Sigmoid colon (tissue), 4 donors: ENCODE measurements at regions not wholly inside any gene's neighbourhood (a gene's known extent, or its start where the extent isn't known, plus 50 kb on each side); places are given as distances from the start of the nearest gene placed in this dataset.

Experiments used
- EP300 ChIP-seq, 4 donors: sonication (generic); formaldehyde crosslinking; IDR thresholded peaks; one replicate each; pipeline ENCODE4 v1.6.1; 2017; ENCODE audit warnings: antibody characterized with exemption in 4 of 4
- POLR2AphosphoS5 ChIP-seq, 4 donors: sonication (generic); formaldehyde crosslinking; IDR thresholded peaks; one replicate each; pipeline ENCODE4 v1.6.1; 2017; ENCODE audit warnings: antibody characterized with exemption in 4 of 4
- TF ChIP-seq, protein P1 (sequence below), 4 experiments: fragments of 450-650 bp in 3 of 4; fragments of 200-600 bp in 1 of 4; IDR thresholded peaks; one replicate each; pipeline ENCODE4 v1.5.1; 2016 to 2019; ENCODE audit warnings: antibody characterized with exemption in 4 of 4, mild to moderate bottlenecking in 3 of 4, moderate library complexity in 2 of 4

DNA sequence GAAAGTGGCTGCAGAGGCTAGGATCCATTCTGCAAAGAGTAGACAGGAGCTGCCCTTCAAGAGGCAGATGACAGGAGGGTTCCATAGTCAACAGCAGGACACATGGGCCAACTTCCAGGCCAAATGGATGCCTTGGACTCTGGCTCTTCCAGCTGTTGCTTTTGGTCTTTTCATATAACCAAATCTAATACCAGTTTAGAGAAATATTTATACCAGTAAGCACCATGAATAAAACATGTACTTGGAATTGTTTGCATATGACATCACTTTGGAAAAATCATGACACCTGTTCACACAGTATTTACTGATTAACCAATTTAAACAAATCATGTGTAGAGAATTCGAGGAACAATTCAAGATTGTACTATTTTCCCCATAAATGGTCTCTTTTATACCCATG is 481.3 kb downstream of the DMRT2 start:
- TF ChIP-seq EP300 (IDR thresholded peaks at IDR 0.05) = no peak
- TF ChIP-seq, protein P1, sequence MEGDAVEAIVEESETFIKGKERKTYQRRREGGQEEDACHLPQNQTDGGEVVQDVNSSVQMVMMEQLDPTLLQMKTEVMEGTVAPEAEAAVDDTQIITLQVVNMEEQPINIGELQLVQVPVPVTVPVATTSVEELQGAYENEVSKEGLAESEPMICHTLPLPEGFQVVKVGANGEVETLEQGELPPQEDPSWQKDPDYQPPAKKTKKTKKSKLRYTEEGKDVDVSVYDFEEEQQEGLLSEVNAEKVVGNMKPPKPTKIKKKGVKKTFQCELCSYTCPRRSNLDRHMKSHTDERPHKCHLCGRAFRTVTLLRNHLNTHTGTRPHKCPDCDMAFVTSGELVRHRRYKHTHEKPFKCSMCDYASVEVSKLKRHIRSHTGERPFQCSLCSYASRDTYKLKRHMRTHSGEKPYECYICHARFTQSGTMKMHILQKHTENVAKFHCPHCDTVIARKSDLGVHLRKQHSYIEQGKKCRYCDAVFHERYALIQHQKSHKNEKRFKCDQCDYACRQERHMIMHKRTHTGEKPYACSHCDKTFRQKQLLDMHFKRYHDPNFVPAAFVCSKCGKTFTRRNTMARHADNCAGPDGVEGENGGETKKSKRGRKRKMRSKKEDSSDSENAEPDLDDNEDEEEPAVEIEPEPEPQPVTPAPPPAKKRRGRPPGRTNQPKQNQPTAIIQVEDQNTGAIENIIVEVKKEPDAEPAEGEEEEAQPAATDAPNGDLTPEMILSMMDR (IDR thresholded peaks at IDR 0.05) = no peak
- TF ChIP-seq POLR2AphosphoS5 (IDR thresholded peaks at IDR 0.05) = no peak
